Neuron (in vitro differentiated cells): ENCODE measurements at regions not wholly inside any gene's neighbourhood (a gene's known extent, or its start where the extent isn't known, plus 50 kb on each side); places are given as distances from the start of the nearest gene placed in this dataset.
"Not testable (repeated sequence)": the region's sequence is repeated elsewhere in the genome, so short reads cannot be mapped to it uniquely, and the experiment has no call there.

ENCODE experiments used
- H2AFZ ChIP-seq: one replicate; pipeline ENCODE4 v1.6.1; 2013; ENCODE audit warnings: low read depth, mild to moderate bottlenecking, inconsistent platforms, low read length, moderate library complexity
- H3K27me3 ChIP-seq: one replicate; pipeline ENCODE4 v1.6.1; 2013; ENCODE audit warnings: low read length; ENCODE audit not compliant: insufficient read depth
- H3K36me3 ChIP-seq: one replicate; pipeline ENCODE4 v1.6.1; 2013; ENCODE audit warnings: low read length; ENCODE audit not compliant: insufficient read depth
- H3K4me1 ChIP-seq: one replicate; pipeline ENCODE4 v1.6.1; 2013; ENCODE audit warnings: low read length; ENCODE audit not compliant: insufficient read depth
- H3K4me3 ChIP-seq: 2 replicates; pipeline ENCODE4 v1.5.1; 2013; ENCODE audit warnings: mild to moderate bottlenecking, low read length, moderate library complexity
- H3K9me3 ChIP-seq: one replicate; pipeline ENCODE4 v1.6.1; 2013; ENCODE audit warnings: low read length

DNA sequence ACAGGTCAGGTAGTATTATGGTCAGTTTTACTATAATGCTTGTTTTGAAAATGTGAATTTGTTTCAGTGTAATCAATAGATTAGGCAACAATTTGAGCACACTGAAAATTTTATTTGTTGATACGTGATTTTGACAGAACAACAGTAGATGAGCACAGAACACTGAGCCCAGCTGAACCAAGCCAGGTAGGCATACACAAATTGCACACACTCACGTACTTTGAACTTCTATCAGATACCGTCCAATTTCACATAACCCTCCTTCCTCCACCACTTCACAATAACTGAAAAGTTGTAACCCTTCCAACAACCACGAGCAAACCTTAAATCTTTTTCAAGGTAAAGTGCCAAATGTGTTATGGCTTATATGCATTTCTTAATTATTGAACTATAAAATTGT lies 229.5 kb upstream of the TMEFF2 start:
- Histone ChIP-seq H3K4me3 (no peak overlapping the region), H3K9me3 (no peaks in the 10 kb centered on the region), H3K27me3 (no peaks in the 10 kb centered on the region), H3K36me3 (no peaks in the 10 kb centered on the region), H3K4me1 (no peaks in the 10 kb centered on the region), H2AFZ (no peak overlapping the region)

DNA sequence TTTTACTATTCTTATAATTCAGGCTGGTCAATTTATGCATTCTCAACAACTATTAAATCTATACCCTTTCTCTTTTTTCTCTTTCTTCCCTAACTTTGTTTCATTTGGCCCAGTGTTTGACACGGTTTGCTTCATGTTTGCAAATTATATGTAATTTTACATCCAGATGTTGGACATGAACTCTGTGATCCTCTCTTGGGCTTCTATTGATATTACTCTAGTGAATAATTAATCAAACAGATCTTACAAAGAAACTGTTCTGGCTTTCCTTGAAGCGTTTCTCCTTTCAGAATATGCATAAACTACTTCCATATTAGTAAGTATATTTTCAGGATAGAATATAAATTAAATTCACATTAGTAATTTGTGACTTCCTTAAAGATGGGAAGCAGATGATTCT lies 225.1 kb upstream of the TMEFF2 start:
- H3K4me3 ChIP-seq: no peak overlapping the region
- H3K27me3 ChIP-seq: no peaks in the 10 kb centered on the region
- H3K9me3 ChIP-seq: no peaks in the 10 kb centered on the region
- no peaks in the 10 kb centered on the region for H3K36me3 ChIP-seq
- H2AFZ ChIP-seq: no peak overlapping the region
- no peaks in the 10 kb centered on the region for H3K4me1 ChIP-seq

- H3K4me1 ChIP-seq: no peaks in the 10 kb centered on the region
- no peak overlapping the region for H3K4me3 ChIP-seq
- H3K9me3 ChIP-seq: peaks cover 3% of the 10 kb centered on the region
- H3K36me3 ChIP-seq: no peaks in the 10 kb centered on the region
- no peaks in the 10 kb centered on the region for H3K27me3 ChIP-seq
- H2AFZ ChIP-seq: no peak overlapping the region
Measured at GRCh38 chr2:192416060-192416459, 221.3 kb upstream of the TMEFF2 start.

- Histone ChIP-seq H3K4me3 (no peak overlapping the region), H3K9me3 (peaks cover 3% of the 10 kb centered on the region), H3K36me3 (no peaks in the 10 kb centered on the region), H2AFZ (no peak overlapping the region), H3K4me1 (no peaks in the 10 kb centered on the region), H3K27me3 (no peaks in the 10 kb centered on the region)
Measured at GRCh38 chr2:192414794-192415193, 220.1 kb upstream of the TMEFF2 start.

GRCh38 chr2:192413812-192414681 lies 219.3 kb upstream of the TMEFF2 start:
- H3K4me1 ChIP-seq: no peaks in the 10 kb centered on the region
- no peak overlapping the region for H3K4me3 ChIP-seq
- H3K9me3 ChIP-seq: peaks cover 3% of the 10 kb centered on the region
- no peaks in the 10 kb centered on the region for H3K27me3 ChIP-seq
- H3K36me3 ChIP-seq: no peaks in the 10 kb centered on the region
- no peak overlapping the region for H2AFZ ChIP-seq

- not testable (repeated sequence) for H2AFZ ChIP-seq, H3K9me3 ChIP-seq, H3K4me1 ChIP-seq, H3K27me3 ChIP-seq, H3K4me3 ChIP-seq, H3K36me3 ChIP-seq
Measured at GRCh38 chr2:192412866-192413265, 218.1 kb upstream of the TMEFF2 start.

- no peak overlapping the region for H3K4me3 ChIP-seq
- no peak overlapping the region for H2AFZ ChIP-seq
- H3K4me1 ChIP-seq: no peaks in the 10 kb centered on the region
- H3K9me3 ChIP-seq: peaks cover 3% of the 10 kb centered on the region
- no peaks in the 10 kb centered on the region for H3K36me3 ChIP-seq
- H3K27me3 ChIP-seq: no peaks in the 10 kb centered on the region
Measured at GRCh38 chr2:192412394-192412793, 217.7 kb upstream of the TMEFF2 start.

DNA sequence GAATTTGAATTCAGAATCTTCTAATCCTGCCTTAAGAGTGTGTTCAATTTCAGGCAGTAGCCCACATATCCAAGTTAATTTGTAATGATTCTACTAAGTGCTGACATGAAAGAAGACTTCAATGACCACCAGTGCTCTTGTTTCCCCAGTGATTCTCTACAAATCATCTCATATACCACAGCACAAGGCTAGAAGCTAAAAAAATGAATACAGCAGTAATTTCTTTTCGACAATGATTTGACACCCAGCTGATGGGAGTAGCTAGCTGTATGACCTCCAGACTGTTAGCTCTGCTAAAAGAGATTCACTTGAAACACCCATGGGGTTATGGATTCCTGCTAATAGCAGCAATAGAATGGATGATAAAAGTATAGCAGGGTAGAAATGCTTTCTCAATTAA lies 217.0 kb upstream of the TMEFF2 start:
- no peaks in the 10 kb centered on the region for H3K36me3 ChIP-seq
- H2AFZ ChIP-seq: no peak overlapping the region
- no peak overlapping the region for H3K4me3 ChIP-seq
- H3K9me3 ChIP-seq: peaks cover 3% of the 10 kb centered on the region
- H3K4me1 ChIP-seq: no peaks in the 10 kb centered on the region
- no peaks in the 10 kb centered on the region for H3K27me3 ChIP-seq

DNA sequence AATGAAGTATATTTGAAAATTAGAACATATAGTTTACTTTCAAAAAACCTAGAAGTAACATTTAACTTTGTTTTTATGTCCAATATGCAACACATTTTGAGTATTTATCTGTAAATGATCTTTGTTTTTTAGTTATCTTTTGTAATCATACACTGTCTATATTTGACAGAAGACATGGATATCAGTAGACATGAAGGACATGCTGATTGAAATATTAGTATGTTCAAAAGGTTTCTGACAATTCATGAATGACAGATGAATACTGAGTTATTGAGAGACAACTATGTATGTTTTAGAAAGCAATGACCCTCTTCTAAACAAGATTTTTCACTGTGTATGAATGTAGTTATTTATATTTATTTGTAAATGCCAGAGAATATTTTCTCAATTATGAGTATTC lies 215.6 kb upstream of the TMEFF2 start:
- no peaks in the 10 kb centered on the region for H3K36me3 ChIP-seq
- H3K4me3 ChIP-seq: no peak overlapping the region
- H2AFZ ChIP-seq: no peak overlapping the region
- H3K27me3 ChIP-seq: no peaks in the 10 kb centered on the region
- no peaks in the 10 kb centered on the region for H3K4me1 ChIP-seq
- H3K9me3 ChIP-seq: peaks cover 3% of the 10 kb centered on the region

GRCh38 chr2:192407692-192408091 lies 213.0 kb upstream of the TMEFF2 start:
- no peaks in the 10 kb centered on the region for H3K9me3 ChIP-seq
- no peaks in the 10 kb centered on the region for H3K4me1 ChIP-seq
- H3K27me3 ChIP-seq: no peaks in the 10 kb centered on the region
- no peaks in the 10 kb centered on the region for H3K36me3 ChIP-seq
- H2AFZ ChIP-seq: no peak overlapping the region
- H3K4me3 ChIP-seq: no peak overlapping the region

DNA sequence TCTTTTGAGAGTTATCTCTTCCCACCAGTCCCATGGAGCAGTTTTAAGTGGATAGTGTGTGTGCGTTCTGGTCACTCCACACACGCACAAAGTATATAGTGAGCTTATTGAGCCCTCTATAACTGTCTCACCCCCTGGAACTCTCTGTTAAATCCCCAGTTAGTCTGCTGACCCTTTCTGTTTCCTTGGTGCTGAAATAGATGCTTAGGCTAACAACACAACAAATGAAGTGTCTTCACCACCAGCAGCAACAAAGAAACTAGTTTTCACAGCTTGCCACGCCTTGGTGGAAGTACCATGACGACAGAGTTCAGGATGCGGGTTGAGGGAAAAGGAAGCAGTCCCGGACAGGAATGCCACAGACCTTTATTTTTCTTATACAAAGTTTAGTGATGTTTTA lies 203.5 kb upstream of the TMEFF2 start:
- no peaks in the 10 kb centered on the region for H3K4me1 ChIP-seq
- no peak overlapping the region for H2AFZ ChIP-seq
- H3K27me3 ChIP-seq: no peaks in the 10 kb centered on the region
- H3K36me3 ChIP-seq: no peaks in the 10 kb centered on the region
- no peak overlapping the region for H3K4me3 ChIP-seq
- no peaks in the 10 kb centered on the region for H3K9me3 ChIP-seq

GRCh38 chr2:192394605-192395004 lies 199.9 kb upstream of the TMEFF2 start:
- no peaks in the 10 kb centered on the region for H3K9me3 ChIP-seq
- no peak overlapping the region for H3K4me3 ChIP-seq
- no peaks in the 10 kb centered on the region for H3K4me1 ChIP-seq
- H2AFZ ChIP-seq: no peak overlapping the region
- H3K27me3 ChIP-seq: no peaks in the 10 kb centered on the region
- H3K36me3 ChIP-seq: no peaks in the 10 kb centered on the region

- Histone ChIP-seq H3K4me1 (no peaks in the 10 kb centered on the region), H3K4me3 (no peak overlapping the region), H3K36me3 (no peaks in the 10 kb centered on the region), H3K9me3 (no peaks in the 10 kb centered on the region), H2AFZ (no peak overlapping the region), H3K27me3 (no peaks in the 10 kb centered on the region)
Measured at GRCh38 chr2:192391041-192391440, 196.3 kb upstream of the TMEFF2 start.

DNA sequence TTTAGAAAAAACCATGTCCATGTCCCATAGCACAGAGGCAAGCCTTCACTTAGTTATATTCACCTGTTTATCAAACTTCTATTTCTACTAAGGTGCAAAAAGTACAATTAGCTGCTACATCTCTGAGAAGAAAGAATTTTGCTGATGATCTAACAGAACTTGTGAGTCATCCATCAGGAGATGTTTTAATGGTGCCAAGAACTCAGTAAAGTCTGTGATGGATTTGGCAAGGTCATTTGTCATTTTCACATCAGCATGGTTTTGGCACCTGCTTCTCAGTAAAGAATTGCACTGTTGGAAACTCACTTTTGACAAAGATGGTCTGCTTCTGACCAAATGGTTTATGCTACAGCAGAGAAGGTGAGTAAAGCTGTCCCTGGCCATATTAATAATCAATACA lies 195.7 kb upstream of the TMEFF2 start:
- Histone ChIP-seq H3K9me3 (no peaks in the 10 kb centered on the region), H3K4me1 (no peaks in the 10 kb centered on the region), H3K4me3 (no peak overlapping the region), H3K36me3 (no peaks in the 10 kb centered on the region), H3K27me3 (no peaks in the 10 kb centered on the region), H2AFZ (no peak overlapping the region)
